CD8-positive, alpha-beta memory T cell (primary cell): ENCODE measurements at regions not wholly inside any gene's neighbourhood (a gene's known extent, or its start where the extent isn't known, plus 50 kb on each side); places are given as distances from the start of the nearest gene placed in this dataset.

ENCODE experiments used
- CTCF ChIA-PET: fragments of 350-600 bp; sonication (Branson Sonifier 250); formaldehyde crosslinking; loops from one replicate; lab custom pipeline; 2021; ENCODE audit warnings: antibody characterized with exemption; lab: Charles Lee
- POLR2A ChIA-PET: fragments of 350-600 bp; sonication (Branson Sonifier 250); formaldehyde crosslinking; loops from one replicate; lab custom pipeline; 2021; ENCODE audit warnings: antibody characterized with exemption; lab: Charles Lee
- DNase-seq, 5 donors: peaks; one replicate each; pipeline versions ENCODE4 v3.0.0 to v3.0.0-alpha.2; 2020 to 2022; ENCODE audit warnings: mixed read lengths in 1 of 5
- H3K27ac ChIP-seq: one replicate; pipeline ENCODE4 v1.7.0; 2013; ENCODE audit warnings: low read depth, mild to moderate bottlenecking, low read length, moderate library complexity
- H3K27me3 ChIP-seq: 2 replicates; pipeline ENCODE4 v1.7.0; 2013; ENCODE audit warnings: low read length, mild to moderate bottlenecking; ENCODE audit not compliant: insufficient read depth, poor library complexity, severe bottlenecking
- H3K36me3 ChIP-seq: 2 replicates; pipeline ENCODE4 v1.7.0; 2013; ENCODE audit warnings: mild to moderate bottlenecking, low read length, moderate library complexity; ENCODE audit not compliant: insufficient read depth
- H3K4me1 ChIP-seq: 2 replicates; pipeline ENCODE4 v1.7.0; 2013; ENCODE audit warnings: mild to moderate bottlenecking, low read length, moderate library complexity; ENCODE audit not compliant: insufficient read depth
- H3K4me3 ChIP-seq: 2 replicates; pipeline ENCODE4 v1.7.0; 2013; ENCODE audit warnings: mild to moderate bottlenecking, low read length
- H3K9me3 ChIP-seq: 2 replicates; pipeline ENCODE4 v1.7.0; 2013; ENCODE audit warnings: mild to moderate bottlenecking, low read length
- H3K27ac Mint-ChIP-seq, 8 donors: one replicate each; pipeline ENCODE4 v1.8.0; 2020 to 2021; ENCODE audit warnings: mixed read lengths in 8 of 8, mild to moderate bottlenecking in 6 of 8, inconsistent platforms in 3 of 8, moderate library complexity in 3 of 8
- H3K27me3 Mint-ChIP-seq, 2 donors: one replicate each; pipeline ENCODE4 v1.8.0; 2020 to 2021; ENCODE audit warnings: mixed read lengths in 2 of 2, mild to moderate bottlenecking in 1 of 2, moderate library complexity in 1 of 2
- H3K36me3 Mint-ChIP-seq, 3 donors: one replicate each; pipeline ENCODE4 v1.8.0; 2020 to 2021; ENCODE audit warnings: mixed read lengths in 3 of 3, inconsistent platforms in 1 of 3, mild to moderate bottlenecking in 1 of 3
- H3K4me1 Mint-ChIP-seq, 3 donors: one replicate each; pipeline ENCODE4 v1.8.0; 2020 to 2021; ENCODE audit warnings: mixed read lengths in 3 of 3, inconsistent platforms in 1 of 3, mild to moderate bottlenecking in 1 of 3
- H3K4me3 Mint-ChIP-seq, 7 donors: one replicate each; pipeline ENCODE4 v1.8.0; 2020 to 2021; ENCODE audit warnings: mixed read lengths in 7 of 7, mild to moderate bottlenecking in 6 of 7, moderate library complexity in 4 of 7, inconsistent platforms in 2 of 7
- H3K9me3 Mint-ChIP-seq, 5 donors: one replicate each; pipeline ENCODE4 v1.8.0; 2020 to 2022; ENCODE audit warnings: mixed read lengths in 5 of 5, mild to moderate bottlenecking in 3 of 5, moderate library complexity in 2 of 5, inconsistent platforms in 1 of 5

GRCh38 chr14:104392001-104392395 is 187.6 kb upstream of the C14orf180 start:
- peak overlapping the region; percentile 72 to 95 (median 92) for H3K27ac Mint-ChIP-seq
- Histone ChIP-seq H3K27me3 (no peaks in the 10 kb centered on the region), H3K36me3 (no peaks in the 10 kb centered on the region), H3K9me3 (no peaks in the 10 kb centered on the region), H3K27ac (no peak overlapping the region), H3K4me1 (peaks cover 75% of the 10 kb centered on the region), H3K4me3 (peak overlapping the region; percentile 32)
- peaks cover 54 to 70% (median 57%) of the 10 kb centered on the region in 3 donors for H3K4me1 Mint-ChIP-seq
- DNase-seq: peak in 2 of 5 donors; percentile 44 to 48
- peaks cover 0 to 2% of the 10 kb centered on the region in 2 donors for H3K27me3 Mint-ChIP-seq
- no peaks in the 10 kb centered on the region for H3K36me3 Mint-ChIP-seq
- H3K4me3 Mint-ChIP-seq: peak overlapping the region in 5 of 7 donors; percentile 54 to 70 (median 68)
- ChIA-PET CTCF (interaction anchor here (1.2 to 1.7 kb wide), 2 partner anchors 18 to 314 kb away, joined by 3 to 5 read pairs; no protein-coding TSS in a partner anchor), POLR2A (no interaction called here)
- H3K9me3 Mint-ChIP-seq: peaks cover 0 to 6% (median under 1%) of the 10 kb centered on the region in 5 donors

DNA sequence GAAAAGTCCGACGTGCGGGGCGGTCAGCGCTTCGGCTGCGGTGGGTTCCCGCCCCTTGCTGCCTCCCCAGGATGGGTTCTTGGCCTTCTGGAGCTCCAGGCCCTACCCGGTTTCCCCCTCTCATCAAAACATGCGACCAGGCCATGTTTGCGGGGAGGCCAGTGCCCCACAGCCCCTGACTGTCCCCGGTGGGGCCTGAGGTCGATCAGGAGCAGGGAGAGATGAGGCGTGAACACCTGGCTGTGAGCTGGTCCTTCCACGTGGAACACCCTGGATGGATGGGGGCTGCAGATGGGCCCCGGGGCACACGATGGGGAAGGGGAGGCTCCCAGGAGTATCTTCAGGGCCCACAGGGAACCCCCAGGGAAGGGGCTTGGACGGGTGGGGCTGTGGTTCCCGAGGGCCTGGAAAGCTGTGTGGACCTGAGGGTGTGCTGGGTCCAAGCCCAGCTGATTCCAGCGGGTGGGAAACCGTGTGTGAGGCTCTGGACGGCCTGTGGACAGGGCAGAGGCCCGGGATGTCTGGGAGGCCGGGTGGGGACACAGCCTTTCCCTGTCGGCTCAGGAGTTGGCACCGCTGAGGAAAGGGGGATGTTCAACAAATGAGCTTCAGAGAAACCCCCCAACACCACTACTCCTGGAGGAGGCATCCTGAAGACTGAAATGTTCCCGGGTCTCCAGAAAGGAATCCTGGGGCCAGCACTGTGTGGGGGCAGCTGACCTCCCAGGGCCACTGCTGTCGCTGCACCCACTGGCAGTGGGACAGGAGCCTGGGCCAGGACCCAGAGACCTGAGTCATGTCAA is 187.0 kb upstream of the C14orf180 start:
- Mint-ChIP-seq H3K4me1 (peaks cover 54 to 70% (median 60%) of the 10 kb centered on the region in 3 donors), H3K27ac (peak overlapping the region; percentile 77 to 97 (median 94)), H3K27me3 (peaks cover 0 to 2% of the 10 kb centered on the region in 2 donors), H3K36me3 (peaks cover 0 to 2% (median 0%) of the 10 kb centered on the region in 3 donors), H3K9me3 (peaks cover 1 to 10% (median 3%) of the 10 kb centered on the region in 5 donors), H3K4me3 (peak overlapping the region in 5 of 7 donors; percentile 51 to 70 (median 60))
- CTCF ChIA-PET: interaction anchor here (1.2 to 1.7 kb wide), 2 partner anchors 18 to 315 kb away, joined by 3 to 5 read pairs; no protein-coding TSS in a partner anchor
- POLR2A ChIA-PET: no interaction called here
- Histone ChIP-seq H3K4me1 (peaks cover 75% of the 10 kb centered on the region), H3K4me3 (peak overlapping the region; percentile 53), H3K9me3 (peaks cover 2% of the 10 kb centered on the region), H3K36me3 (no peaks in the 10 kb centered on the region), H3K27me3 (no peaks in the 10 kb centered on the region), H3K27ac (no peak overlapping the region)
- no peak for DNase-seq

GRCh38 chr14:104393199-104393897 is 186.2 kb upstream of the C14orf180 start:
- peak overlapping the region in 6 of 7 donors; percentile 76 to 91 (median 80) for H3K4me3 Mint-ChIP-seq
- H3K27ac Mint-ChIP-seq: peak overlapping the region; percentile 71 to 99 (median 88)
- POLR2A ChIA-PET: no interaction called here
- Histone ChIP-seq H3K9me3 (peaks cover 6% of the 10 kb centered on the region), H3K4me1 (peaks cover 75% of the 10 kb centered on the region), H3K27ac (peak overlapping the region; percentile 41), H3K4me3 (peak overlapping the region; percentile 53), H3K36me3 (no peaks in the 10 kb centered on the region), H3K27me3 (no peaks in the 10 kb centered on the region)
- DNase-seq: peak in 1 of 5 donors; percentile 39
- H3K27me3 Mint-ChIP-seq: peaks cover 0 to 2% of the 10 kb centered on the region in 2 donors
- peaks cover 8 to 15% (median 8%) of the 10 kb centered on the region in 5 donors for H3K9me3 Mint-ChIP-seq
- peaks cover 54 to 70% (median 60%) of the 10 kb centered on the region in 3 donors for H3K4me1 Mint-ChIP-seq
- peaks cover 0 to 7% (median 3%) of the 10 kb centered on the region in 3 donors for H3K36me3 Mint-ChIP-seq
- CTCF ChIA-PET: no interaction called here

DNA sequence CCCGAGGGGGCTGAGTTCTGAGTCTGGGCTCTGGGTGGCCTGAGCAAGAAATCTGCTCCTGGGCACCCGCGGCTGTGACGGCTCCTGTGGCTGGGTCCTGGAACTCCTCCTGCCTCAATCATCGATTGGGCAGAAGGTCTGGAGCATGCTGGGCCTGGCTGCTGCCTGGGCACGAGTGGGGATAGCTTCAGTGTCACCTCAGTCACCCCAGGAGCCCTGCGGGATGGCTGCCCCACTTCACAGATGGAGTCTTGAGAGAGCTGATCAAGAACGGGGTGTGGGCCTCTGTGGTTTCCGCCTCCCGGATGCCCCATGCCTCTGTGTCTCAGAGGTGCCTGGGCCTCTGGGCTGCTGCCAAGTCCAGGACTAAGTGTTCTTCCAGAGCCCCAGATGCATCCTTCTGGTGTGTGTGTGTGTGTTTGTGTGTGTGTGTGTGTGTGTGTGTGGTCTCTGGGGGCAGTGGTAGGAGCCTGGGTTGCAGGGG is 185.6 kb upstream of the C14orf180 start:
- H3K9me3 Mint-ChIP-seq: peaks cover 8 to 17% (median 8%) of the 10 kb centered on the region in 5 donors
- H3K27me3 Mint-ChIP-seq: peaks cover 0 to 2% of the 10 kb centered on the region in 2 donors
- peak overlapping the region; percentile 41 for H3K27ac ChIP-seq
- DNase-seq: peak; percentile 61 to 82 (median 78)
- peak overlapping the region; percentile 76 to 99 (median 90) for H3K27ac Mint-ChIP-seq
- CTCF ChIA-PET: no interaction called here
- peak overlapping the region; percentile 19 to 91 (median 79) for H3K4me3 Mint-ChIP-seq
- H3K36me3 Mint-ChIP-seq: peaks cover 0 to 7% (median 3%) of the 10 kb centered on the region in 3 donors
- peaks cover 55 to 68% (median 59%) of the 10 kb centered on the region in 3 donors for H3K4me1 Mint-ChIP-seq
- H3K9me3 ChIP-seq: peaks cover 6% of the 10 kb centered on the region
- H3K4me1 ChIP-seq: peaks cover 74% of the 10 kb centered on the region
- no peaks in the 10 kb centered on the region for H3K36me3 ChIP-seq
- POLR2A ChIA-PET: no interaction called here
- H3K27me3 ChIP-seq: no peaks in the 10 kb centered on the region
- peak overlapping the region; percentile 53 for H3K4me3 ChIP-seq

DNA sequence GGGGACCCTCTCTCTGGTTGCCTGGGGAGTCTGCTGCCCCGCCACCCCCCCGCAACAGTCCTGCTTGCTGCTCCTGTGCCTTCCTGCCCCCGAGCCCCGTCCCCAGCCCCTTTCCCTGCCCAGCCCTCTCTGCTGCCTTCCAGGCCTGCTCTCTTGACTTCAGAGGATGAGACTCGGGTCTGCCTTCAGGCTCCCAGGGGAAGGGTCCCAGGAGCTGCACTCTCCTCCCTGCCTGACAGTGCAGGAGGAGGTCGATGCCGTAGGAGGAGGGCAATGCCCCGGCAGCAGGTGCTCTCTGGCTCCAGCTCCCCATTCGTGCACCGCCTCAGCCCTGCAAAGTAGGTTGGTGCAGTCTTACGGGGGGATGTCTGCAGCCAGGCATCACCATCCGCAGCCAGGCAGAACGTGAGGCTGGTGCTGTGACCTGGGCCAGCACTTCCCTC is 185.1 kb upstream of the C14orf180 start:
- H3K4me1 Mint-ChIP-seq: peaks cover 60 to 68% (median 60%) of the 10 kb centered on the region in 3 donors
- peaks cover 8 to 22% (median 8%) of the 10 kb centered on the region in 5 donors for H3K9me3 Mint-ChIP-seq
- Histone ChIP-seq H3K4me1 (peaks cover 74% of the 10 kb centered on the region), H3K9me3 (peaks cover 6% of the 10 kb centered on the region), H3K36me3 (no peaks in the 10 kb centered on the region), H3K27ac (peak overlapping the region; percentile 41), H3K27me3 (no peaks in the 10 kb centered on the region), H3K4me3 (peak overlapping the region; percentile 53)
- H3K27me3 Mint-ChIP-seq: peaks cover 0 to 2% of the 10 kb centered on the region in 2 donors
- no peak for DNase-seq
- peak overlapping the region; percentile 19 to 91 (median 79) for H3K4me3 Mint-ChIP-seq
- H3K36me3 Mint-ChIP-seq: peaks cover 0 to 7% (median 3%) of the 10 kb centered on the region in 3 donors
- ChIA-PET POLR2A (no interaction called here), CTCF (no interaction called here)
- peak overlapping the region; percentile 76 to 99 (median 90) for H3K27ac Mint-ChIP-seq

GRCh38 chr14:104395276-104395675 is 184.3 kb upstream of the C14orf180 start:
- DNase-seq: peak in 1 of 5 donors; percentile 40
- H3K9me3 ChIP-seq: peaks cover 6% of the 10 kb centered on the region
- peaks cover 8 to 22% (median 10%) of the 10 kb centered on the region in 5 donors for H3K9me3 Mint-ChIP-seq
- H3K4me3 ChIP-seq: no peak overlapping the region
- peak overlapping the region in 6 of 7 donors; percentile 76 to 91 (median 80) for H3K4me3 Mint-ChIP-seq
- POLR2A ChIA-PET: no interaction called here
- H3K27me3 Mint-ChIP-seq: peaks cover 0 to 3% of the 10 kb centered on the region in 2 donors
- H3K27ac ChIP-seq: no peak overlapping the region
- H3K4me1 Mint-ChIP-seq: peaks cover 58 to 68% (median 59%) of the 10 kb centered on the region in 3 donors
- H3K4me1 ChIP-seq: peaks cover 73% of the 10 kb centered on the region
- H3K27ac Mint-ChIP-seq: peak overlapping the region; percentile 61 to 97 (median 90)
- CTCF ChIA-PET: no interaction called here
- H3K36me3 Mint-ChIP-seq: peaks cover 0 to 7% (median 3%) of the 10 kb centered on the region in 3 donors
- no peaks in the 10 kb centered on the region for H3K27me3 ChIP-seq
- no peaks in the 10 kb centered on the region for H3K36me3 ChIP-seq

- Mint-ChIP-seq H3K27me3 (peaks cover 0 to 3% of the 10 kb centered on the region in 2 donors), H3K36me3 (peaks cover 0 to 7% (median 3%) of the 10 kb centered on the region in 3 donors), H3K27ac (peak overlapping the region in 7 of 8 donors; percentile 81 to 97 (median 90)), H3K4me3 (peak overlapping the region in 4 of 7 donors; percentile 13 to 82 (median 74)), H3K4me1 (peaks cover 54 to 61% (median 55%) of the 10 kb centered on the region in 3 donors), H3K9me3 (peaks cover 8 to 22% (median 10%) of the 10 kb centered on the region in 5 donors)
- Histone ChIP-seq H3K27me3 (no peaks in the 10 kb centered on the region), H3K9me3 (peaks cover 6% of the 10 kb centered on the region), H3K36me3 (no peaks in the 10 kb centered on the region), H3K4me1 (peaks cover 65% of the 10 kb centered on the region), H3K27ac (no peak overlapping the region), H3K4me3 (no peak overlapping the region)
- POLR2A ChIA-PET: no interaction called here
- CTCF ChIA-PET: no interaction called here
- peak in 1 of 5 donors; percentile 46 for DNase-seq
Measured at GRCh38 chr14:104395941-104396681, 183.5 kb upstream of the C14orf180 start.
